Embryonic facial prominence (tissue), 1 donor: ENCODE measurements at regions not wholly inside any gene's neighbourhood (a gene's known extent, or its start where the extent isn't known, plus 50 kb on each side); places are given as distances from the start of the nearest gene placed in this dataset.

ENCODE experiments used
- DNase-seq: peaks from one replicate; pipeline ENCODE4 v3.0.0-alpha.2; 2016; ENCODE audit errors: extremely low spot score

- DNase-seq: no peak
Measured at GRCh38 chr20:12371990-12372389, 454.3 kb downstream of the BTBD3 start.

GRCh38 chr20:12372557-12372956, 454.9 kb downstream of the BTBD3 start:
- no peak for DNase-seq

- no peak for DNase-seq
Measured at GRCh38 chr20:12375967-12376366, 458.3 kb downstream of the BTBD3 start.

GRCh38 chr20:12383821-12384220, 466.1 kb downstream of the BTBD3 start:
- DNase-seq: no peak

GRCh38 chr20:12386821-12387220, 469.1 kb downstream of the BTBD3 start:
- DNase-seq: no peak

GRCh38 chr20:12391099-12391498, 473.4 kb downstream of the BTBD3 start:
- DNase-seq: no peak

- DNase-seq: no peak
Measured at GRCh38 chr20:12394786-12395185, 477.1 kb downstream of the BTBD3 start.

GRCh38 chr20:12395353-12395752, 477.7 kb downstream of the BTBD3 start:
- no peak for DNase-seq

GRCh38 chr20:12395760-12396159, 478.1 kb downstream of the BTBD3 start:
- DNase-seq: no peak

- no peak for DNase-seq
Measured at GRCh38 chr20:12399110-12399836, 481.6 kb downstream of the BTBD3 start.

- no peak for DNase-seq
Measured at GRCh38 chr20:12404941-12405340, 487.2 kb downstream of the BTBD3 start.

GRCh38 chr20:12406978-12407377, 489.3 kb downstream of the BTBD3 start:
- no peak for DNase-seq

GRCh38 chr20:12409501-12409900, 491.8 kb downstream of the BTBD3 start:
- DNase-seq: no peak

GRCh38 chr20:12410783-12411182, 493.1 kb downstream of the BTBD3 start:
- DNase-seq: no peak

GRCh38 chr20:12411246-12411940, 493.7 kb downstream of the BTBD3 start:
- no peak for DNase-seq

GRCh38 chr20:12413116-12413515, 495.4 kb downstream of the BTBD3 start:
- DNase-seq: no peak

- DNase-seq: no peak
Measured at GRCh38 chr20:12414446-12415274, 497.0 kb downstream of the BTBD3 start.

- DNase-seq: no peak
Measured at GRCh38 chr20:12416281-12416680, 498.6 kb downstream of the BTBD3 start.

- no peak for DNase-seq
Measured at GRCh38 chr20:12433724-12434123, 516.0 kb downstream of the BTBD3 start.

- no peak for DNase-seq
Measured at GRCh38 chr20:12434672-12435071, 517.0 kb downstream of the BTBD3 start.

- DNase-seq: no peak
Measured at GRCh38 chr20:12435268-12435667, 517.6 kb downstream of the BTBD3 start.

- DNase-seq: no peak
Measured at GRCh38 chr20:12453711-12454110, 536.0 kb downstream of the BTBD3 start.

- no peak for DNase-seq
Measured at GRCh38 chr20:12455148-12455547, 537.5 kb downstream of the BTBD3 start.
